ENCODE measurements at regions not wholly inside any gene's neighbourhood (a gene's known extent, or its start where the extent isn't known, plus 50 kb on each side); places are given as distances from the start of the nearest gene placed in this dataset.

DNA sequence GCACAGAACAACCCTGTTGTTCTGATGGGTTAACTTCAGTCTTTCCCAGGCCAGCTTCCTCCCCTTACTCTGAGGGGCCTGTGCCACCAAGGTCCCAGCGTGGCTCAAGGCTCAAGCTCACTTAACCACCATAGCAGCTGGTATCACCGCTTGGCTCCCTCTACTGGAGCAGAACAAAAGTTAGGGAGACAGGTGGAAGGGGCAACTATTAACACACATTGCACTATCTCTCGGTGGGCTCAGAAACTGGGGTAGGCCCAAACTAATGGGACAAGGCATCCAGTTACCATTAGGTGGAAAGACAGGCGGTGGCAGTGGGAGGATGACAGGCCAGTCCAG lies 88.7 kb upstream of the ATL2 start (continued):
- TF ChIP-seq CHD2 (IDR thresholded peaks at IDR 0.05; ENCODE audit: low read depth, low read length): no peak
- TF ChIP-seq PAX8 (CRISPR knock-in tag; IDR thresholded peaks at IDR 0.05; ENCODE audit: borderline replicate concordance): 0 out of 2 replicates have a peak, but pooled peaks have one; percentile 70
- TF ChIP-seq SIN3A (IDR thresholded peaks at IDR 0.05; ENCODE audit: borderline replicate concordance, low read depth, low read length): no peak
- TF ChIP-seq NFKBIZ (CRISPR knock-in tag; IDR thresholded peaks at IDR 0.05): no peak
- no peak for TF ChIP-seq KDM4B (CRISPR knock-in tag; IDR thresholded peaks at IDR 0.05)
- no peak for TF ChIP-seq ZNF552 (CRISPR knock-in tag; IDR thresholded peaks at IDR 0.05; ENCODE audit: borderline replicate concordance)
- no peak for TF ChIP-seq NFE2L1 (CRISPR knock-in tag; IDR thresholded peaks at IDR 0.05; ENCODE audit: borderline replicate concordance)
- TF ChIP-seq, protein P1, sequence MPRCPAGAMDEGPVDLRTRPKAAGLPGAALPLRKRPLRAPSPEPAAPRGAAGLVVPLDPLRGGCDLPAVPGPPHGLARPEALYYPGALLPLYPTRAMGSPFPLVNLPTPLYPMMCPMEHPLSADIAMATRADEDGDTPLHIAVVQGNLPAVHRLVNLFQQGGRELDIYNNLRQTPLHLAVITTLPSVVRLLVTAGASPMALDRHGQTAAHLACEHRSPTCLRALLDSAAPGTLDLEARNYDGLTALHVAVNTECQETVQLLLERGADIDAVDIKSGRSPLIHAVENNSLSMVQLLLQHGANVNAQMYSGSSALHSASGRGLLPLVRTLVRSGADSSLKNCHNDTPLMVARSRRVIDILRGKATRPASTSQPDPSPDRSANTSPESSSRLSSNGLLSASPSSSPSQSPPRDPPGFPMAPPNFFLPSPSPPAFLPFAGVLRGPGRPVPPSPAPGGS (CRISPR knock-in tag; IDR thresholded peaks at IDR 0.05): 0 out of 2 replicates have a peak, but pooled peaks have one; percentile 26
- TF ChIP-seq JDP2 (CRISPR knock-in tag; IDR thresholded peaks at IDR 0.05; ENCODE audit: borderline replicate concordance): no peak
- TF ChIP-seq, protein P2, sequence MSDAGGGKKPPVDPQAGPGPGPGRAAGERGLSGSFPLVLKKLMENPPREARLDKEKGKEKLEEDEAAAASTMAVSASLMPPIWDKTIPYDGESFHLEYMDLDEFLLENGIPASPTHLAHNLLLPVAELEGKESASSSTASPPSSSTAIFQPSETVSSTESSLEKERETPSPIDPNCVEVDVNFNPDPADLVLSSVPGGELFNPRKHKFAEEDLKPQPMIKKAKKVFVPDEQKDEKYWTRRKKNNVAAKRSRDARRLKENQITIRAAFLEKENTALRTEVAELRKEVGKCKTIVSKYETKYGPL (CRISPR knock-in tag; IDR thresholded peaks at IDR 0.05): no peak
- peak; percentile 92 for TF ChIP-seq SMC3 (IDR thresholded peaks at IDR 0.05; ENCODE audit: low read length)
- TF ChIP-seq, protein P3, sequence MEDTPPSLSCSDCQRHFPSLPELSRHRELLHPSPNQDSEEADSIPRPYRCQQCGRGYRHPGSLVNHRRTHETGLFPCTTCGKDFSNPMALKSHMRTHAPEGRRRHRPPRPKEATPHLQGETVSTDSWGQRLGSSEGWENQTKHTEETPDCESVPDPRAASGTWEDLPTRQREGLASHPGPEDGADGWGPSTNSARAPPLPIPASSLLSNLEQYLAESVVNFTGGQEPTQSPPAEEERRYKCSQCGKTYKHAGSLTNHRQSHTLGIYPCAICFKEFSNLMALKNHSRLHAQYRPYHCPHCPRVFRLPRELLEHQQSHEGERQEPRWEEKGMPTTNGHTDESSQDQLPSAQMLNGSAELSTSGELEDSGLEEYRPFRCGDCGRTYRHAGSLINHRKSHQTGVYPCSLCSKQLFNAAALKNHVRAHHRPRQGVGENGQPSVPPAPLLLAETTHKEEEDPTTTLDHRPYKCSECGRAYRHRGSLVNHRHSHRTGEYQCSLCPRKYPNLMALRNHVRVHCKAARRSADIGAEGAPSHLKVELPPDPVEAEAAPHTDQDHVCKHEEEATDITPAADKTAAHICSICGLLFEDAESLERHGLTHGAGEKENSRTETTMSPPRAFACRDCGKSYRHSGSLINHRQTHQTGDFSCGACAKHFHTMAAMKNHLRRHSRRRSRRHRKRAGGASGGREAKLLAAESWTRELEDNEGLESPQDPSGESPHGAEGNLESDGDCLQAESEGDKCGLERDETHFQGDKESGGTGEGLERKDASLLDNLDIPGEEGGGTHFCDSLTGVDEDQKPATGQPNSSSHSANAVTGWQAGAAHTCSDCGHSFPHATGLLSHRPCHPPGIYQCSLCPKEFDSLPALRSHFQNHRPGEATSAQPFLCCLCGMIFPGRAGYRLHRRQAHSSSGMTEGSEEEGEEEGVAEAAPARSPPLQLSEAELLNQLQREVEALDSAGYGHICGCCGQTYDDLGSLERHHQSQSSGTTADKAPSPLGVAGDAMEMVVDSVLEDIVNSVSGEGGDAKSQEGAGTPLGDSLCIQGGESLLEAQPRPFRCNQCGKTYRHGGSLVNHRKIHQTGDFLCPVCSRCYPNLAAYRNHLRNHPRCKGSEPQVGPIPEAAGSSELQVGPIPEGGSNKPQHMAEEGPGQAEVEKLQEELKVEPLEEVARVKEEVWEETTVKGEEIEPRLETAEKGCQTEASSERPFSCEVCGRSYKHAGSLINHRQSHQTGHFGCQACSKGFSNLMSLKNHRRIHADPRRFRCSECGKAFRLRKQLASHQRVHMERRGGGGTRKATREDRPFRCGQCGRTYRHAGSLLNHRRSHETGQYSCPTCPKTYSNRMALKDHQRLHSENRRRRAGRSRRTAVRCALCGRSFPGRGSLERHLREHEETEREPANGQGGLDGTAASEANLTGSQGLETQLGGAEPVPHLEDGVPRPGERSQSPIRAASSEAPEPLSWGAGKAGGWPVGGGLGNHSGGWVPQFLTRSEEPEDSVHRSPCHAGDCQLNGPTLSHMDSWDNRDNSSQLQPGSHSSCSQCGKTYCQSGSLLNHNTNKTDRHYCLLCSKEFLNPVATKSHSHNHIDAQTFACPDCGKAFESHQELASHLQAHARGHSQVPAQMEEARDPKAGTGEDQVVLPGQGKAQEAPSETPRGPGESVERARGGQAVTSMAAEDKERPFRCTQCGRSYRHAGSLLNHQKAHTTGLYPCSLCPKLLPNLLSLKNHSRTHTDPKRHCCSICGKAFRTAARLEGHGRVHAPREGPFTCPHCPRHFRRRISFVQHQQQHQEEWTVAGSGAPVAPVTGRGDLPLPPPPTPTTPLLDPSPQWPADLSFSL (CRISPR knock-in tag; IDR thresholded peaks at IDR 0.05): no peak; the same call in 1 of the 2 replicates
- no peak for TF ChIP-seq SRSF4 (IDR thresholded peaks at IDR 0.05; ENCODE audit: low read depth, low read length, poor library complexity, severe bottlenecking)
- TF ChIP-seq, protein P4, sequence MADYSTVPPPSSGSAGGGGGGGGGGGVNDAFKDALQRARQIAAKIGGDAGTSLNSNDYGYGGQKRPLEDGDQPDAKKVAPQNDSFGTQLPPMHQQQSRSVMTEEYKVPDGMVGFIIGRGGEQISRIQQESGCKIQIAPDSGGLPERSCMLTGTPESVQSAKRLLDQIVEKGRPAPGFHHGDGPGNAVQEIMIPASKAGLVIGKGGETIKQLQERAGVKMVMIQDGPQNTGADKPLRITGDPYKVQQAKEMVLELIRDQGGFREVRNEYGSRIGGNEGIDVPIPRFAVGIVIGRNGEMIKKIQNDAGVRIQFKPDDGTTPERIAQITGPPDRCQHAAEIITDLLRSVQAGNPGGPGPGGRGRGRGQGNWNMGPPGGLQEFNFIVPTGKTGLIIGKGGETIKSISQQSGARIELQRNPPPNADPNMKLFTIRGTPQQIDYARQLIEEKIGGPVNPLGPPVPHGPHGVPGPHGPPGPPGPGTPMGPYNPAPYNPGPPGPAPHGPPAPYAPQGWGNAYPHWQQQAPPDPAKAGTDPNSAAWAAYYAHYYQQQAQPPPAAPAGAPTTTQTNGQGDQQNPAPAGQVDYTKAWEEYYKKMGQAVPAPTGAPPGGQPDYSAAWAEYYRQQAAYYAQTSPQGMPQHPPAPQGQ (CRISPR knock-in tag; IDR thresholded peaks at IDR 0.05; ENCODE audit: borderline replicate concordance): no peak
- no peak for TF ChIP-seq ZNF10 (CRISPR knock-in tag; IDR thresholded peaks at IDR 0.05; ENCODE audit: borderline replicate concordance, low read depth)
- TF ChIP-seq, protein P5, sequence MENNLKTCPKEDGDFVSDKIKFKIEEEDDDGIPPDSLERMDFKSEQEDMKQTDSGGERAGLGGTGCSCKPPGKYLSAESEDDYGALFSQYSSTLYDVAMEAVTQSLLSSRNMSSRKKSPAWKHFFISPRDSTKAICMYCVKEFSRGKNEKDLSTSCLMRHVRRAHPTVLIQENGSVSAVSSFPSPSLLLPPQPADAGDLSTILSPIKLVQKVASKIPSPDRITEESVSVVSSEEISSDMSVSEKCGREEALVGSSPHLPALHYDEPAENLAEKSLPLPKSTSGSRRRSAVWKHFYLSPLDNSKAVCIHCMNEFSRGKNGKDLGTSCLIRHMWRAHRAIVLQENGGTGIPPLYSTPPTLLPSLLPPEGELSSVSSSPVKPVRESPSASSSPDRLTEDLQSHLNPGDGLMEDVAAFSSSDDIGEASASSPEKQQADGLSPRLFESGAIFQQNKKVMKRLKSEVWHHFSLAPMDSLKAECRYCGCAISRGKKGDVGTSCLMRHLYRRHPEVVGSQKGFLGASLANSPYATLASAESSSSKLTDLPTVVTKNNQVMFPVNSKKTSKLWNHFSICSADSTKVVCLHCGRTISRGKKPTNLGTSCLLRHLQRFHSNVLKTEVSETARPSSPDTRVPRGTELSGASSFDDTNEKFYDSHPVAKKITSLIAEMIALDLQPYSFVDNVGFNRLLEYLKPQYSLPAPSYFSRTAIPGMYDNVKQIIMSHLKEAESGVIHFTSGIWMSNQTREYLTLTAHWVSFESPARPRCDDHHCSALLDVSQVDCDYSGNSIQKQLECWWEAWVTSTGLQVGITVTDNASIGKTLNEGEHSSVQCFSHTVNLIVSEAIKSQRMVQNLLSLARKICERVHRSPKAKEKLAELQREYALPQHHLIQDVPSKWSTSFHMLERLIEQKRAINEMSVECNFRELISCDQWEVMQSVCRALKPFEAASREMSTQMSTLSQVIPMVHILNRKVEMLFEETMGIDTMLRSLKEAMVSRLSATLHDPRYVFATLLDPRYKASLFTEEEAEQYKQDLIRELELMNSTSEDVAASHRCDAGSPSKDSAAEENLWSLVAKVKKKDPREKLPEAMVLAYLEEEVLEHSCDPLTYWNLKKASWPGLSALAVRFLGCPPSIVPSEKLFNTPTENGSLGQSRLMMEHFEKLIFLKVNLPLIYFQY (CRISPR knock-in tag; IDR thresholded peaks at IDR 0.05; ENCODE audit: borderline replicate concordance): no peak
